ENCODE measurements at regions not wholly inside any gene's neighbourhood (a gene's known extent, or its start where the extent isn't known, plus 50 kb on each side); places are given as distances from the start of the nearest gene placed in this dataset.

DNA sequence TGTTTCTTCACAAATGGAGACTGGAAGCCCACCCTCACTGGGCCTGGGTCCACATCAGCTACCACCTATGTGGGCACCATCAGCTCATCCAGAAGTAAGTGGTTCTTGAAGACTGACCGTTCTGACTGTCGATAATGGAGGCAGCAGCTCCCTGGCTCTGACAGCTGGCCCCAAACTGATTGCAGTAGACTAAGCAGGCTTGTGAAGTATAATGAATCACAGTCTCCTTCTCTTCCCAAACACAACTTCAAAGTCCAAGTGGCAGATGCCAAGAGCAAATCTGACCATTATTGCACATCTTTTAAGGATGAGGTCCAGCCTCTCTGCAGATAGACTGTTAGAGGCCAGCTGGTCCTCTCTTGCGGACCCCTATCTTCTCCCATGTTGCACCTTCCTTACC, 574.4 kb upstream of the KLF12 start:
- TF ChIP-seq, protein P1, sequence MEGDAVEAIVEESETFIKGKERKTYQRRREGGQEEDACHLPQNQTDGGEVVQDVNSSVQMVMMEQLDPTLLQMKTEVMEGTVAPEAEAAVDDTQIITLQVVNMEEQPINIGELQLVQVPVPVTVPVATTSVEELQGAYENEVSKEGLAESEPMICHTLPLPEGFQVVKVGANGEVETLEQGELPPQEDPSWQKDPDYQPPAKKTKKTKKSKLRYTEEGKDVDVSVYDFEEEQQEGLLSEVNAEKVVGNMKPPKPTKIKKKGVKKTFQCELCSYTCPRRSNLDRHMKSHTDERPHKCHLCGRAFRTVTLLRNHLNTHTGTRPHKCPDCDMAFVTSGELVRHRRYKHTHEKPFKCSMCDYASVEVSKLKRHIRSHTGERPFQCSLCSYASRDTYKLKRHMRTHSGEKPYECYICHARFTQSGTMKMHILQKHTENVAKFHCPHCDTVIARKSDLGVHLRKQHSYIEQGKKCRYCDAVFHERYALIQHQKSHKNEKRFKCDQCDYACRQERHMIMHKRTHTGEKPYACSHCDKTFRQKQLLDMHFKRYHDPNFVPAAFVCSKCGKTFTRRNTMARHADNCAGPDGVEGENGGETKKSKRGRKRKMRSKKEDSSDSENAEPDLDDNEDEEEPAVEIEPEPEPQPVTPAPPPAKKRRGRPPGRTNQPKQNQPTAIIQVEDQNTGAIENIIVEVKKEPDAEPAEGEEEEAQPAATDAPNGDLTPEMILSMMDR (conservative IDR thresholded peaks at IDR 0.05 in 1 of 2, IDR thresholded peaks at IDR 0.05 in 1 of 2; ENCODE audit: low read depth in 1 of 2, low read length in 2 of 2) = no peak
- TF ChIP-seq EZH2 (IDR thresholded peaks at IDR 0.05; ENCODE audit: low read length, missing control alignments) = no peak

Data from fibroblast of lung (primary cell).